ENCODE measurements at regions not wholly inside any gene's neighbourhood (a gene's known extent, or its start where the extent isn't known, plus 50 kb on each side); places are given as distances from the start of the nearest gene placed in this dataset.
"Not testable (repeated sequence)": the region's sequence is repeated elsewhere in the genome, so short reads cannot be mapped to it uniquely, and the experiment has no call there.

DNA sequence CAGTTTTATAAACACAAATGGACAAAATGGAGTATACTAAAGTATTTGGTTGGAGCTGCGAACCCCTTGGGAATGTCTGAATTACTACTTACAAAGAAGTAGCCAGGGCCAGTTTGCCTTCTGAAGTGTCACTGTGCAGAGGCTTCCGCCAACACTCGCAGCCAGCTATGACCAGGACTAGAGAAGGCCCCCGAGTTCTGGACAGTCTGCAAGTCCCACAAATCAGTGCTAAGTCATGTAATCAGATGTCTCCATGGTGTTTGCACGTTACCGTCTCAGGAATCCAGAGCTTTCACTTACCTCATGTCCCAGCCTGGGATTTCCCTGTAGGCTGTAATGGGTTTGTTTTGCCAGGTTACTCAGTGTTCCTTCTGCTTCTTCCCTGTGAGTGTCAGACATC, 106.6 kb upstream of the SPAG17 start:
- Histone ChIP-seq H3K27ac (ENCODE audit: low read depth in 1 of 2, low read length in 2 of 2) (no peak overlapping the region), H3K9me3 (ENCODE audit: control insufficient read depth in 1 of 2, insufficient read depth in 1 of 2, low read length in 2 of 2) (no peaks in the 10 kb centered on the region), H3K4me1 (ENCODE audit: insufficient read depth, low read length) (no peaks in the 10 kb centered on the region), H3K36me3 (ENCODE audit: insufficient read depth, low read length) (no peaks in the 10 kb centered on the region), H3K4me3 (ENCODE audit: low read length) (no peak overlapping the region), H3K27me3 (ENCODE audit: control insufficient read depth in 1 of 2, insufficient read depth in 2 of 2, low read length in 2 of 2) (no peaks in the 10 kb centered on the region)
- Mint-ChIP-seq H3K9me3 (peaks cover 10% of the 10 kb centered on the region), H3K27me3 (no peaks in the 10 kb centered on the region), H3K27ac (no peak overlapping the region), H3K4me1 (ENCODE audit: low read depth) (no peaks in the 10 kb centered on the region), H3K36me3 (ENCODE audit: low read depth) (no peaks in the 10 kb centered on the region), H3K4me3 (no peak overlapping the region)
- ATAC-seq (ENCODE audit: poor library complexity): no peak
- no peak for DNase-seq
- ChIA-PET CTCF (no interaction called here), POLR2A (no interaction called here)
- intact Hi-C loops (cut with DNase I, micrococcal nuclease): no loop called here
- TF ChIP-seq CTCF (IDR thresholded peaks at IDR 0.05): no peak

- peaks cover 10% of the 10 kb centered on the region for H3K9me3 Mint-ChIP-seq
- intact Hi-C loops (cut with DNase I, micrococcal nuclease): no loop called here
- no peaks in the 10 kb centered on the region for H3K27me3 Mint-ChIP-seq
- no peaks in the 10 kb centered on the region for H3K4me1 Mint-ChIP-seq (ENCODE audit: low read depth)
- Histone ChIP-seq H3K27ac (ENCODE audit: low read depth in 1 of 2, low read length in 2 of 2) (no peak overlapping the region), H3K4me3 (ENCODE audit: low read length) (no peak overlapping the region), H3K27me3 (ENCODE audit: control insufficient read depth in 1 of 2, insufficient read depth in 2 of 2, low read length in 2 of 2) (no peaks in the 10 kb centered on the region), H3K4me1 (ENCODE audit: insufficient read depth, low read length) (no peaks in the 10 kb centered on the region), H3K9me3 (ENCODE audit: control insufficient read depth in 1 of 2, insufficient read depth in 1 of 2, low read length in 2 of 2) (no peaks in the 10 kb centered on the region), H3K36me3 (ENCODE audit: insufficient read depth, low read length) (no peaks in the 10 kb centered on the region)
- no peaks in the 10 kb centered on the region for H3K36me3 Mint-ChIP-seq (ENCODE audit: low read depth)
- DNase-seq: no peak
- no peak for TF ChIP-seq CTCF (IDR thresholded peaks at IDR 0.05)
- H3K4me3 Mint-ChIP-seq: no peak overlapping the region
- no peak for ATAC-seq (ENCODE audit: poor library complexity)
- H3K27ac Mint-ChIP-seq: no peak overlapping the region
- CTCF ChIA-PET: no interaction called here
- POLR2A ChIA-PET: no interaction called here
Observed at GRCh38 chr1:118290571-118290970, 105.5 kb upstream of the SPAG17 start.

DNA sequence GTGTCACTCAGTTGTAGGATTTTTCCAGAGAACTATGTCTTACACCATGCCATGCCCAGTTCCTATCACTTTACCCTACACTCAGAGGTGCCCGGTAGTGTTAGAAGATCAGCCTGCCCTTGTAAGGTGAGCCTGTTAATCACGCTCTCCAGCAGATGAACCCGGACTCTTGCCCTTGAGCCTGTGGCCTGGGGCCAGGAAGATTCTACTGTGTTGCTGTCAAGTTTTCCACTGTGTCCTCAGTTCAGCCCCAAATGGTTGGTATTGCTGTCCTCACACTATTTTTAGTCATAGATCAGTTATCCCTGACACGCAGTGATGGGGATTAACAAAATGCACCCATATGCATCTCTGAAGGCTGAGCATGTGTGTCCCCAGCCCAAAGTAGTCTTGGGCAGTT, 105.0 kb upstream of the SPAG17 start:
- Histone ChIP-seq H3K36me3 (ENCODE audit: insufficient read depth, low read length) (no peaks in the 10 kb centered on the region), H3K27me3 (ENCODE audit: control insufficient read depth in 1 of 2, insufficient read depth in 2 of 2, low read length in 2 of 2) (no peaks in the 10 kb centered on the region), H3K4me1 (ENCODE audit: insufficient read depth, low read length) (no peaks in the 10 kb centered on the region), H3K4me3 (ENCODE audit: low read length) (no peak overlapping the region), H3K9me3 (ENCODE audit: control insufficient read depth in 1 of 2, insufficient read depth in 1 of 2, low read length in 2 of 2) (no peaks in the 10 kb centered on the region), H3K27ac (ENCODE audit: low read depth in 1 of 2, low read length in 2 of 2) (no peak overlapping the region)
- POLR2A ChIA-PET: no interaction called here
- Mint-ChIP-seq H3K4me3 (no peak overlapping the region), H3K27ac (no peak overlapping the region), H3K4me1 (ENCODE audit: low read depth) (no peaks in the 10 kb centered on the region), H3K27me3 (no peaks in the 10 kb centered on the region), H3K9me3 (peaks cover 10% of the 10 kb centered on the region), H3K36me3 (ENCODE audit: low read depth) (no peaks in the 10 kb centered on the region)
- TF ChIP-seq CTCF (IDR thresholded peaks at IDR 0.05): no peak
- ATAC-seq (ENCODE audit: poor library complexity) (no peak), DNase-seq (no peak)
- intact Hi-C loops (cut with DNase I, micrococcal nuclease): no loop called here
- CTCF ChIA-PET: no interaction called here

- H3K27me3 Mint-ChIP-seq; POLR2A ChIA-PET; H3K4me3 ChIP-seq (ENCODE audit: low read length); H3K4me1 ChIP-seq (ENCODE audit: insufficient read depth, low read length); H3K27ac Mint-ChIP-seq; CTCF ChIA-PET; H3K36me3 ChIP-seq (ENCODE audit: insufficient read depth, low read length); intact Hi-C loops (cut with DNase I, micrococcal nuclease); H3K4me1 Mint-ChIP-seq (ENCODE audit: low read depth); ATAC-seq (ENCODE audit: poor library complexity); H3K27me3 ChIP-seq (ENCODE audit: control insufficient read depth in 1 of 2, insufficient read depth in 2 of 2, low read length in 2 of 2); H3K27ac ChIP-seq (ENCODE audit: low read depth in 1 of 2, low read length in 2 of 2); H3K36me3 Mint-ChIP-seq (ENCODE audit: low read depth); H3K4me3 Mint-ChIP-seq; H3K9me3 ChIP-seq (ENCODE audit: control insufficient read depth in 1 of 2, insufficient read depth in 1 of 2, low read length in 2 of 2); DNase-seq: not testable (repeated sequence)
- peaks cover 18% of the 10 kb centered on the region for H3K9me3 Mint-ChIP-seq
Observed at GRCh38 chr1:118280656-118281055, 95.6 kb upstream of the SPAG17 start.
